GM21528 (cell line): ENCODE measurements at regions not wholly inside any gene's neighbourhood (a gene's known extent, or its start where the extent isn't known, plus 50 kb on each side); places are given as distances from the start of the nearest gene placed in this dataset.
"Not testable (repeated sequence)": the region's sequence is repeated elsewhere in the genome, so short reads cannot be mapped to it uniquely, and the experiment has no call there.

Source experiments
- ATAC-seq: cut with Tn5 transposase; IDR thresholded peaks from one replicate; pipeline ENCODE4 v1.9.1; 2021; ENCODE audit warnings: mild to moderate bottlenecking, moderate library complexity; ENCODE audit not compliant: unreplicated experiment, low FRiP score

- no peak for ATAC-seq
These were observed 709.3 kb upstream of the KLHL1 start for GRCh38 chr13:70817576-70817975.

- ATAC-seq: no peak
These were observed 708.6 kb upstream of the KLHL1 start for GRCh38 chr13:70816853-70817252.

- no peak for ATAC-seq
These were observed 706.4 kb upstream of the KLHL1 start for GRCh38 chr13:70814684-70815083.

GRCh38 chr13:70812481-70812880, 704.2 kb upstream of the KLHL1 start:
- no peak for ATAC-seq

- ATAC-seq: no peak
These were observed 701.3 kb upstream of the KLHL1 start for GRCh38 chr13:70809588-70809987.

- ATAC-seq: no peak
These were observed 690.1 kb upstream of the KLHL1 start for GRCh38 chr13:70798385-70798784.

- no peak for ATAC-seq
These were observed 687.2 kb upstream of the KLHL1 start for GRCh38 chr13:70795484-70795883.

GRCh38 chr13:70792121-70792520, 683.9 kb upstream of the KLHL1 start:
- no peak for ATAC-seq

GRCh38 chr13:70789751-70790150, 681.5 kb upstream of the KLHL1 start:
- ATAC-seq: no peak

GRCh38 chr13:70788074-70788473, 679.8 kb upstream of the KLHL1 start:
- ATAC-seq: no peak

GRCh38 chr13:70784207-70784989, 676.1 kb upstream of the KLHL1 start:
- no peak for ATAC-seq

- ATAC-seq: no peak
These were observed 661.6 kb upstream of the KLHL1 start for GRCh38 chr13:70769817-70770216.

- no peak for ATAC-seq
These were observed 650.7 kb upstream of the KLHL1 start for GRCh38 chr13:70758932-70759331.

GRCh38 chr13:70756088-70756487, 647.8 kb upstream of the KLHL1 start:
- no peak for ATAC-seq

- ATAC-seq: no peak
These were observed 647.2 kb upstream of the KLHL1 start for GRCh38 chr13:70755456-70755855.

GRCh38 chr13:70747262-70747661, 639.0 kb upstream of the KLHL1 start:
- no peak for ATAC-seq

GRCh38 chr13:70746469-70746868, 638.2 kb upstream of the KLHL1 start:
- not testable (repeated sequence) for ATAC-seq

GRCh38 chr13:70736622-70737317, 628.5 kb upstream of the KLHL1 start:
- no peak for ATAC-seq

- ATAC-seq: no peak
These were observed 624.4 kb upstream of the KLHL1 start for GRCh38 chr13:70732611-70733010.

- no peak for ATAC-seq
These were observed 621.1 kb upstream of the KLHL1 start for GRCh38 chr13:70729369-70729768.

- ATAC-seq: no peak
These were observed 615.5 kb upstream of the KLHL1 start for GRCh38 chr13:70723732-70724131.

GRCh38 chr13:70720386-70720785, 612.1 kb upstream of the KLHL1 start:
- no peak for ATAC-seq
